IPS DF 4.7 (cell line): ENCODE measurements at regions not wholly inside any gene's neighbourhood (a gene's known extent, or its start where the extent isn't known, plus 50 kb on each side); places are given as distances from the start of the nearest gene placed in this dataset.
"Not testable (repeated sequence)": the region's sequence is repeated elsewhere in the genome, so short reads cannot be mapped to it uniquely, and the experiment has no call there.

Experiments used
- DNase-seq: peaks from one replicate; pipeline ENCODE4 v3.0.0-alpha.2; 2013; ENCODE audit warnings: low spot score; ENCODE audit errors: extremely low read depth

- DNase-seq: no peak
Measured at GRCh38 chr20:43365691-43366090, 92.0 kb upstream of the SRSF6 start.

GRCh38 chr20:43364001-43364400, 93.7 kb upstream of the SRSF6 start:
- no peak for DNase-seq

- no peak for DNase-seq
Measured at GRCh38 chr20:43363506-43363905, 94.2 kb upstream of the SRSF6 start.

- DNase-seq: no peak
Measured at GRCh38 chr20:43361526-43361925, 96.2 kb upstream of the SRSF6 start.

- no peak for DNase-seq
Measured at GRCh38 chr20:43360016-43360415, 97.7 kb upstream of the SRSF6 start.

- DNase-seq: no peak
Measured at GRCh38 chr20:43358811-43359210, 98.9 kb upstream of the SRSF6 start.

GRCh38 chr20:43357352-43357751, 100.3 kb upstream of the SRSF6 start:
- no peak for DNase-seq

GRCh38 chr20:43355610-43356009, 102.1 kb upstream of the SRSF6 start:
- DNase-seq: no peak

GRCh38 chr20:43352996-43353395, 104.7 kb upstream of the SRSF6 start:
- DNase-seq: no peak

DNA sequence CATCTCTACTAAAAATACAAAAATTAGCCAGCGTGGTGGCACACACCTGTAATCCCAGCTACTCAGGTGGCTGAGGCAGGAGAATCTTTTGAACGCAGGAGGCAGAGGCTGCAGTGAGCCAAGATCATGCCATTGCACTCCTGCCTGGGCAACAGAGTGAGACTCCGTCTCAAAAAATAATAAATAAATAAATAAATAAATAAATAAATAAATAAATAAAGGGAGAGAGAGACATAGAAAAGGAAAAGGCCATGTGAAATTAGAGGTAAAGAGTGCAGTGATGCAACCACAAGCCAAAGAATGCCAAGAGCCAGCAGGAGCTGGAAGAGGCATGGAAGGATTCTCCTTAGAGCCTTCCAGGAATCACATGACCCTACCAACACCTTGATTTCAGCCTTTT, 107.0 kb upstream of the SRSF6 start:
- DNase-seq: not testable (repeated sequence)

GRCh38 chr20:43349841-43350240, 107.9 kb upstream of the SRSF6 start:
- no peak for DNase-seq

- not testable (repeated sequence) for DNase-seq
Measured at GRCh38 chr20:43347839-43348238, 109.9 kb upstream of the SRSF6 start.

GRCh38 chr20:43345676-43346075, 112.0 kb upstream of the SRSF6 start:
- DNase-seq: no peak

- no peak for DNase-seq
Measured at GRCh38 chr20:43341511-43341910, 116.2 kb upstream of the SRSF6 start.

DNA sequence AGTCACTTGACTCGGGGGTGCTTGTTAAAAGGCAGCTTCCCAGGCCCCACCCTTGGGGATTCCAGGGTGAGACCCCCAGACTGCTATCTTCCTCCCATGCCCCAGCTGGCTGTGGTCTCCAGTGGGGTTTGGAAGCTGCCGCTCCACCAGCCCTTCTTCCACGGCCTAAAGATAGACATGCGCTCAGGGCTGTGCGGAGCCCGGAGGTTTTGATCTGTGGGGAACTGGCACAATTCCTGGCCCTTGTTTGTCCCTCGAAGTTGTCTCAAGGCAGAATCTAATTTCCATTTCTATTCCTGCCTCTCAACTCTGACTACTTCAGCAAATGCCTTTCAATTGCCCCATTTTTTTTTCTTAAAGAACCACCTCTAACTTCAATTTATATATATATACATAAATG, 120.7 kb upstream of the SRSF6 start:
- no peak for DNase-seq

GRCh38 chr20:43334080-43334479, 123.6 kb upstream of the SRSF6 start:
- no peak for DNase-seq

- no peak for DNase-seq
Measured at GRCh38 chr20:43331906-43332305, 125.8 kb upstream of the SRSF6 start.

DNA sequence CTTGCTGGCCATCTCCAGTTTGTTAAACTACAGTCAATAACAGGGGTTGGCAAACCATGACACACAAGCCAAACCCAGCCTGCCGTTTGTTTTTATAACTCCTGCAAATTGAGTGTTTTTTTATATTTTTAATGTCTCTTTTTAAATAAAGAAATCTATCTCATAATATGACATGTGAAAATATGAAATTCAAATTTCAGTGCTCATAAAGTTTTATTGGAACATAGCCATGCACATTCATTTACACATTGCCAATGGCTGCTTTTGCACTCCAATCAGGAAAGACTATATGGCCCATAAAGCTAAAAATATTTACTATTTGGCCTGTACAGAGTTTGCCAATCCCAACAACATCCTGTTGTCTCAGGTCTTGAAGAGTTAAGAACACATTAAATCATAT, 129.0 kb upstream of the SRSF6 start:
- no peak for DNase-seq

DNA sequence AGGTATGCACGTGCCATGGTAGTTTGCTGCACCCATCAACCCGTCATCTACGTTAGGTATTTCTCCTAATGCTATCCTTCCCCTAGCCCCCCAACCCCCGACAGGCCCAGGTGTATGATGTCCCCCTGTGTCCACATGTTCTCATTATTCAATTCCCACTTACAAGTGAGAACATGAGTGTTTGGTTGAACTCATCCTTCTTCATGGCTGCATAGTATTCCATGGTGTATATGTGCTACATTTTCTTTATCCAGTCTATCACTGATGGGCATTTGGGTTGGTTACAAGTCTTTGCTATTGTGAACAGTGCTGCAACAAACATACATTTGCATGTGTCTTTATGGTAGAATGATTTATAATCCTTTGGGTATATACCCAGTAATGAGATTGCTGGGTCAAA, 130.5 kb upstream of the SRSF6 start:
- not testable (repeated sequence) for DNase-seq

GRCh38 chr20:43325926-43326325, 131.8 kb upstream of the SRSF6 start:
- DNase-seq: no peak

DNA sequence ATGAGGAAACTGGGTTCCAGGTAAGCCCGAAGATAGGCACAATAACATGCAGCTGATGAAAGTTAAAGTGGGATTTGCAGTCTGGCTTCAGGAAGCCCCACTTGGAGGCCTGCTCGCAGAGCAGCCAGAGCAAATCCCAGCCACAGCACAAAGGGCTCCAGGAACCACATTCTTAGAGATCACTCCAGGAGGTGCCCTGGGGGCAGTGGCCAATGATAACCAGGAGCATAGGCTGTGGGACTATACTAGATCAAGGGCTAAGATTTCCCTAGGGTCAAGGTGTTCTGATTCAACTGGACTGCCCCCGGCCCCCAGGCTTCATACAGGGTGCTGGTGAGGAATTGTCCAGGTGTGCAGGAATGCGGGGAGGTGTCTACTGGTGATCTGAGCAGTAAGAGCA, 133.9 kb upstream of the PTPRT start:
- DNase-seq: no peak

GRCh38 chr20:43322851-43323250, 133.1 kb upstream of the PTPRT start:
- DNase-seq: no peak

GRCh38 chr20:43320536-43320935, 130.8 kb upstream of the PTPRT start:
- no peak for DNase-seq

DNA sequence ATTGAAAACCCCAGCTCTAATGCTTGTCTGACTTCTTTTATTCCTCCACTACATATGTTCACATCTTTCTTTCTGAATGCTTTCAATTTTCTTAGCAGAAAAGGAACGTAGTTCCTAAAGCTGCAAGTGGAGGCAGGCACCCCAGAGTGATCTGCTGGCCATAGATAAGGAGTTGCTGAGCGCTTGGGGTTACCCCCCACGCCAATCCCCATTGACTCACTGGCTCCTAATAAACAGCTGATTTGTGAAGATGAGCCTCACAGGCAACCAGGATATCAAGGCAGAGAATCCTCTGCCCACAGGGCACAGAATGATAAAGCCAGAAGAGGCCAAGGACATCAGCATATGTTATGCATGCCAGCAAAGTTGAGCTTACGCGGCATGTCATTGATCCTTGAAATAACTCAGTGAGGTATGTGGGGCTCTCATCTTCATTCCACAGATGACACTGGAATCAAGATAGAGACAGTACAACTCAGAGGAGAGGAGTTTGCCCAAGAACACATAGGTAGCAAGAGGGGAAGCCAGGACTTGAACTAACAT, 129.1 kb upstream of the PTPRT start:
- DNase-seq: no peak
